Left ventricle myocardium superior (tissue), 1 donor: ENCODE measurements at regions not wholly inside any gene's neighbourhood (a gene's known extent, or its start where the extent isn't known, plus 50 kb on each side); places are given as distances from the start of the nearest gene placed in this dataset.

Experiments
- ATAC-seq: fragments of 200-7000 bp; cut with Tn5 transposase; one replicate; pipeline ENCODE4 v1.9.1; 2020; ENCODE audit warnings: mild to moderate bottlenecking, moderate library complexity
- DNase-seq: peaks from one replicate; pipeline ENCODE4 v3.0.0-alpha.2; 2020
- intact Hi-C: fragments of 100-400 bp; cut with micrococcal nuclease; formaldehyde crosslinking; loops from one replicate; pipeline ENCODE4 v1.11.0; 2022
- donor health status: DM: no; HTN: yes; CAD: no; lungs with severe emphysema.

GRCh38 chr20:41956338-41957074 lies 338.3 kb upstream of the CHD6 start:
- intact Hi-C loops = no loop called here
- DNase-seq = no peak
- ATAC-seq = peak; percentile 33

- DNase-seq (no peak), ATAC-seq (no peak)
- intact Hi-C loops = no loop called here
Observed at GRCh38 chr20:41952166-41952565, 334.0 kb upstream of the CHD6 start.

- intact Hi-C loops = no loop called here
- DNase-seq = no peak
Observed at GRCh38 chr20:41951615-41952014, 333.4 kb upstream of the CHD6 start.

GRCh38 chr20:41939659-41940058 lies 321.5 kb upstream of the CHD6 start:
- intact Hi-C loops = no loop called here
- DNase-seq (no peak), ATAC-seq (no peak)

More at GRCh38 chr20:41951615-41952014, 333.4 kb upstream of the CHD6 start:
- ATAC-seq = no peak

- ATAC-seq (no peak), DNase-seq (no peak)
- intact Hi-C loops = no loop called here
Observed at GRCh38 chr20:41938353-41938752, 320.2 kb upstream of the CHD6 start.

GRCh38 chr20:41935259-41935791 lies 317.1 kb upstream of the CHD6 start:
- no peak for ATAC-seq
- no peak for DNase-seq
- intact Hi-C loops = no loop called here

GRCh38 chr20:41932431-41932830 lies 314.3 kb upstream of the CHD6 start:
- intact Hi-C loops = no loop called here
- DNase-seq (no peak), ATAC-seq (no peak)

- no peak for ATAC-seq
- intact Hi-C loops = no loop called here
- no peak for DNase-seq
Observed at GRCh38 chr20:41927655-41928054, 309.5 kb upstream of the CHD6 start.

- DNase-seq = no peak
- ATAC-seq = no peak
- intact Hi-C loops = no loop called here
Observed at GRCh38 chr20:41927189-41927588, 309.0 kb upstream of the CHD6 start.

GRCh38 chr20:41925476-41925875 lies 307.3 kb upstream of the CHD6 start:
- DNase-seq (no peak), ATAC-seq (no peak)
- intact Hi-C loops = no loop called here

- ATAC-seq (no peak), DNase-seq (no peak)
- intact Hi-C loops = no loop called here
Observed at GRCh38 chr20:41923624-41924023, 305.4 kb upstream of the CHD6 start.

- no peak for ATAC-seq
- DNase-seq = no peak
- intact Hi-C loops = no loop called here
Observed at GRCh38 chr20:41913146-41913545, 295.0 kb upstream of the CHD6 start.

- intact Hi-C loops = no loop called here
- ATAC-seq = no peak
Observed at GRCh38 chr20:41910558-41910957, 292.4 kb upstream of the CHD6 start.

GRCh38 chr20:41905199-41905598 lies 287.0 kb upstream of the CHD6 start:
- DNase-seq (no peak), ATAC-seq (no peak)
- intact Hi-C loops = no loop called here

More at GRCh38 chr20:41910558-41910957, 292.4 kb upstream of the CHD6 start:
- no peak for DNase-seq

GRCh38 chr20:41903586-41903985 lies 285.4 kb upstream of the CHD6 start:
- DNase-seq (no peak), ATAC-seq (no peak)
- intact Hi-C loops = no loop called here

- DNase-seq (no peak), ATAC-seq (no peak)
- intact Hi-C loops = no loop called here
Observed at GRCh38 chr20:41902346-41902745, 284.2 kb upstream of the CHD6 start.

- intact Hi-C loops = no loop called here
- DNase-seq (no peak), ATAC-seq (no peak)
Observed at GRCh38 chr20:41900201-41900691, 282.1 kb upstream of the CHD6 start.

- no peak for ATAC-seq
- intact Hi-C loops = no loop called here
- DNase-seq = no peak
Observed at GRCh38 chr20:41897708-41898107, 279.5 kb upstream of the CHD6 start.

- DNase-seq (no peak), ATAC-seq (no peak)
- intact Hi-C loops = no loop called here
Observed at GRCh38 chr20:41895241-41896032, 277.3 kb upstream of the CHD6 start.

GRCh38 chr20:41894255-41894963 lies 276.2 kb upstream of the CHD6 start:
- ATAC-seq (no peak), DNase-seq (no peak)
- intact Hi-C loops = no loop called here
